GM23248 (cell line): ENCODE measurements at regions not wholly inside any gene's neighbourhood (a gene's known extent, or its start where the extent isn't known, plus 50 kb on each side); places are given as distances from the start of the nearest gene placed in this dataset.

Experiments used
- EZH2 ChIP-seq: fragments of 200-600 bp; sonication (generic); IDR thresholded peaks from 2 replicates; pipeline ENCODE4 v1.6.1; 2018; ENCODE audit warnings: antibody characterized with exemption, mild to moderate bottlenecking; ENCODE audit not compliant: insufficient read depth, poor library complexity, severe bottlenecking
- EZH2phosphoT487 ChIP-seq: fragments of 200-600 bp; sonication (generic); IDR thresholded peaks from 2 replicates; pipeline ENCODE4 v1.6.1; 2018; ENCODE audit warnings: antibody characterized with exemption, moderate library complexity, mild to moderate bottlenecking, low read depth; ENCODE audit not compliant: insufficient read depth

- no peak for TF ChIP-seq EZH2phosphoT487
- TF ChIP-seq EZH2: no peak
Observed at GRCh38 chr5:3780278-3780677, 184.6 kb downstream of the IRX1 start.
